ENCODE measurements at regions not wholly inside any gene's neighbourhood (a gene's known extent, or its start where the extent isn't known, plus 50 kb on each side); places are given as distances from the start of the nearest gene placed in this dataset.

GRCh38 chr6:50977796-50978195 lies 159.1 kb downstream of the TFAP2B start:
- Histone ChIP-seq H3K9me3 (ENCODE audit: control insufficient read depth, insufficient read depth, low read depth, low read length) (no peaks in the 10 kb centered on the region), H3K27ac (ENCODE audit: extremely low read depth, low read depth, low read length) (no peak overlapping the region), H3K4me1 (ENCODE audit: control insufficient read depth, insufficient read depth, low read length) (no peaks in the 10 kb centered on the region), H3K4me3 (ENCODE audit: low read depth, low read length) (no peak overlapping the region), H3K36me3 (ENCODE audit: control insufficient read depth in 2 of 2, insufficient read depth in 1 of 2, low read length in 2 of 2) (no peaks in the 10 kb centered on the region)
- CTCF ChIA-PET, result no interaction called here
- no peak for TF ChIP-seq ZNF266 (tag by site-specific recombination; IDR thresholded peaks at IDR 0.05; ENCODE audit: low read depth)
- TF ChIP-seq ZNF610 (tag by site-specific recombination; IDR thresholded peaks at IDR 0.05; ENCODE audit: borderline replicate concordance), result no peak
- TF ChIP-seq ZNF623 (tag by site-specific recombination; IDR thresholded peaks at IDR 0.05), result no peak
- no peak for TF ChIP-seq ZNF837 (tag by site-specific recombination; IDR thresholded peaks at IDR 0.05)
- no peak for TF ChIP-seq ZNF843 (tag by site-specific recombination; IDR thresholded peaks at IDR 0.05)
- no peak for TF ChIP-seq ZNF558 (tag by site-specific recombination; IDR thresholded peaks at IDR 0.05)
- TF ChIP-seq ZNF202 (tag by site-specific recombination; IDR thresholded peaks at IDR 0.05; ENCODE audit: borderline replicate concordance), result no peak
- no peak for TF ChIP-seq ZNF707 (tag by site-specific recombination; IDR thresholded peaks at IDR 0.05)
- POLR2A ChIA-PET, result no interaction called here

DNA sequence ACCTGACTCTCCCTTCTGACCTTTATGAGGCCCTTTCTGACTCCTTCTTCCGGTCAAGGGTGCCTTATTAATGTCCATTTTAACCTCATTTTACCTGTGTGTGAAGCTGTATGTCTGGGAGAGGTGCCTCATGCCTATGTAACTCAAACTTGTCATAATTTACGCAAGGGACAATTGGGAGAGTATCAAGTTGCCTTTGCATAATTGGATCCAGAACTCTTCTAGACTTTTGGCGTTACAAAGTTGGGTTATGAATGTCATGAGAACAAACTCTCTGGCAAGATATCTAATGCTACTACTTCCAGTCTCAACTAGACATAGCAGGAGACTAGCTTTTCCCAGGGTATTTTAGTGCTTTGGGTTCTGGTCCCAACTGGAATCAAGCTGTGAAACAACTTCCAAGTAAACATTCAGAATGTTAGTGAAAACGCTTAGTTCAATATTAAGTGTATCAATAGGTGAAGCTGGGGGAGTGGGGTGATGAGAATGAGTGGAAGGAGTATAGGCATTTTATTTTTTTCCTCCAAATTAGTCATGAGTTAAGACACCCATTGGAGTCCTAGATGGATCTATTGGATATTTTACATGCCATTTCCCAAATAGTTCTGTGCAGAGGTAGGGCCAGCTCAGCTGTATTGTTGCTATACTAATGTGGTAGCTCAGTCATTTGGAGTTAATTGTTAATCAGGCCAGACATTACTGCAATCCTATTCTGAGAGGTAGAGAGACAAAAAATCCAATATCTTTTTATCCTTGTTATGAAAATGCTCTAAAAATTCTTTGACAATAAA lies 159.9 kb downstream of the TFAP2B start:
- CTCF ChIA-PET, result interaction anchor here (1.0 kb wide), 1 partner anchor 12 kb away, joined by 3 read pairs; no protein-coding TSS in a partner anchor
- Histone ChIP-seq H3K9me3 (ENCODE audit: control insufficient read depth, insufficient read depth, low read depth, low read length) (no peaks in the 10 kb centered on the region), H3K4me1 (ENCODE audit: control insufficient read depth, insufficient read depth, low read length) (no peaks in the 10 kb centered on the region), H3K27ac (ENCODE audit: extremely low read depth, low read depth, low read length) (no peak overlapping the region), H3K36me3 (ENCODE audit: control insufficient read depth in 2 of 2, insufficient read depth in 1 of 2, low read length in 2 of 2) (no peaks in the 10 kb centered on the region), H3K4me3 (ENCODE audit: low read depth, low read length) (no peak overlapping the region)
- TF ChIP-seq ZBTB7A (tag by site-specific recombination; IDR thresholded peaks at IDR 0.05; ENCODE audit: low read depth), result no peak
- no peak for TF ChIP-seq ZNF341 (tag by site-specific recombination; IDR thresholded peaks at IDR 0.05; ENCODE audit: low read depth)
- TF ChIP-seq, protein P1, sequence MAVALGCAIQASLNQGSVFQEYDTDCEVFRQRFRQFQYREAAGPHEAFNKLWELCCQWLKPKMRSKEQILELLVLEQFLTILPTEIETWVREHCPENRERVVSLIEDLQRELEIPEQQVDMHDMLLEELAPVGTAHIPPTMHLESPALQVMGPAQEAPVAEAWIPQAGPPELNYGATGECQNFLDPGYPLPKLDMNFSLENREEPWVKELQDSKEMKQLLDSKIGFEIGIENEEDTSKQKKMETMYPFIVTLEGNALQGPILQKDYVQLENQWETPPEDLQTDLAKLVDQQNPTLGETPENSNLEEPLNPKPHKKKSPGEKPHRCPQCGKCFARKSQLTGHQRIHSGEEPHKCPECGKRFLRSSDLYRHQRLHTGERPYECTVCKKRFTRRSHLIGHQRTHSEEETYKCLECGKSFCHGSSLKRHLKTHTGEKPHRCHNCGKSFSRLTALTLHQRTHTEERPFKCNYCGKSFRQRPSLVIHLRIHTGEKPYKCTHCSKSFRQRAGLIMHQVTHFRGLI (tag by site-specific recombination; IDR thresholded peaks at IDR 0.05), result no peak
- TF ChIP-seq ZNF221 (tag by site-specific recombination; IDR thresholded peaks at IDR 0.05; ENCODE audit: borderline replicate concordance), result no peak
- TF ChIP-seq YY2 (tag by site-specific recombination; IDR thresholded peaks at IDR 0.05), result no peak
- no peak for TF ChIP-seq PRDM1 (tag by site-specific recombination; IDR thresholded peaks at IDR 0.05)
- TF ChIP-seq ZFP41 (tag by site-specific recombination; IDR thresholded peaks at IDR 0.05; ENCODE audit: borderline replicate concordance), result no peak
- no peak for TF ChIP-seq ZNF610 (tag by site-specific recombination; IDR thresholded peaks at IDR 0.05; ENCODE audit: borderline replicate concordance)
- TF ChIP-seq, protein P2, sequence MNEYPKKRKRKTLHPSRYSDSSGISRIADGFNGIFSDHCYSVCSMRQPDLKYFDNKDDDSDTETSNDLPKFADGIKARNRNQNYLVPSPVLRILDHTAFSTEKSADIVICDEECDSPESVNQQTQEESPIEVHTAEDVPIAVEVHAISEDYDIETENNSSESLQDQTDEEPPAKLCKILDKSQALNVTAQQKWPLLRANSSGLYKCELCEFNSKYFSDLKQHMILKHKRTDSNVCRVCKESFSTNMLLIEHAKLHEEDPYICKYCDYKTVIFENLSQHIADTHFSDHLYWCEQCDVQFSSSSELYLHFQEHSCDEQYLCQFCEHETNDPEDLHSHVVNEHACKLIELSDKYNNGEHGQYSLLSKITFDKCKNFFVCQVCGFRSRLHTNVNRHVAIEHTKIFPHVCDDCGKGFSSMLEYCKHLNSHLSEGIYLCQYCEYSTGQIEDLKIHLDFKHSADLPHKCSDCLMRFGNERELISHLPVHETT (tag by site-specific recombination; IDR thresholded peaks at IDR 0.05), result no peak
- TF ChIP-seq ZNF558 (tag by site-specific recombination; IDR thresholded peaks at IDR 0.05), result no peak
- TF ChIP-seq HOXD13 (CRISPR knock-in tag; IDR thresholded peaks at IDR 0.05; ENCODE audit: borderline replicate concordance), result no peak
- no peak for TF ChIP-seq SP2 (tag by site-specific recombination; IDR thresholded peaks at IDR 0.05)
- no peak for TF ChIP-seq HIC1 (tag by site-specific recombination; IDR thresholded peaks at IDR 0.05)
- TF ChIP-seq ZNF544 (tag by site-specific recombination; IDR thresholded peaks at IDR 0.05), result no peak
- no peak for TF ChIP-seq ZSCAN5A (tag by site-specific recombination; IDR thresholded peaks at IDR 0.05)
- TF ChIP-seq ZNF157 (tag by site-specific recombination; IDR thresholded peaks at IDR 0.05), result no peak
- POLR2A ChIA-PET, result no interaction called here

Measured in HEK293 (cell line).